Effector memory CD4-positive, alpha-beta T cell (primary cell): ENCODE measurements at regions not wholly inside any gene's neighbourhood (a gene's known extent, or its start where the extent isn't known, plus 50 kb on each side); places are given as distances from the start of the nearest gene placed in this dataset.

ENCODE experiments used
- DNase-seq, 3 donors: peaks; one replicate each; pipeline ENCODE4 v3.0.0-alpha.2; 2020
- H3K27ac ChIP-seq: 2 replicates; pipeline ENCODE4 v1.7.0; 2013; ENCODE audit warnings: mild to moderate bottlenecking, low read length, moderate library complexity; ENCODE audit not compliant: insufficient read depth, poor library complexity, severe bottlenecking
- H3K27me3 ChIP-seq: replicated peaks from 2 replicates; pipeline ENCODE4 v1.7.0; 2013; ENCODE audit warnings: mild to moderate bottlenecking, low read length; ENCODE audit not compliant: insufficient read depth, control insufficient read depth, poor library complexity, severe bottlenecking
- H3K36me3 ChIP-seq: 2 replicates; pipeline ENCODE4 v1.7.0; 2013; ENCODE audit warnings: mild to moderate bottlenecking, low read length, moderate library complexity; ENCODE audit not compliant: control insufficient read depth, insufficient read depth
- H3K4me1 ChIP-seq: 2 replicates; pipeline ENCODE4 v1.7.0; 2013; ENCODE audit warnings: low read length, mild to moderate bottlenecking; ENCODE audit not compliant: control insufficient read depth, insufficient read depth, poor library complexity, severe bottlenecking
- H3K4me3 ChIP-seq: 2 replicates; pipeline ENCODE4 v1.7.0; 2013; ENCODE audit warnings: low read length, low read depth, mild to moderate bottlenecking; ENCODE audit not compliant: insufficient read depth, poor library complexity, severe bottlenecking
- H3K9me3 ChIP-seq: 2 replicates; pipeline ENCODE4 v1.7.0; 2013; ENCODE audit warnings: mild to moderate bottlenecking, low read length, moderate library complexity; ENCODE audit not compliant: control insufficient read depth

GRCh38 chr9:99594056-99594780 lies 227.5 kb upstream of the NR4A3 start:
- Histone ChIP-seq H3K4me1 (no peaks in the 10 kb centered on the region), H3K36me3 (no peaks in the 10 kb centered on the region), H3K9me3 (no peaks in the 10 kb centered on the region), H3K4me3 (no peak overlapping the region), H3K27ac (no peak overlapping the region), H3K27me3 (no peaks in the 10 kb centered on the region)
- DNase-seq, result no peak

GRCh38 chr9:99595796-99596195 lies 225.9 kb upstream of the NR4A3 start:
- Histone ChIP-seq H3K4me1 (no peaks in the 10 kb centered on the region), H3K4me3 (no peak overlapping the region), H3K27me3 (no peaks in the 10 kb centered on the region), H3K27ac (no peak overlapping the region), H3K36me3 (no peaks in the 10 kb centered on the region), H3K9me3 (no peaks in the 10 kb centered on the region)
- no peak for DNase-seq

GRCh38 chr9:99601571-99602111 lies 220.0 kb upstream of the NR4A3 start:
- DNase-seq, result no peak
- no peaks in the 10 kb centered on the region for H3K27me3 ChIP-seq
- H3K27ac ChIP-seq, result no peak overlapping the region
- H3K4me3 ChIP-seq, result no peak overlapping the region
- no peaks in the 10 kb centered on the region for H3K4me1 ChIP-seq
- H3K9me3 ChIP-seq, result no peaks in the 10 kb centered on the region
- H3K36me3 ChIP-seq, result no peaks in the 10 kb centered on the region

DNA sequence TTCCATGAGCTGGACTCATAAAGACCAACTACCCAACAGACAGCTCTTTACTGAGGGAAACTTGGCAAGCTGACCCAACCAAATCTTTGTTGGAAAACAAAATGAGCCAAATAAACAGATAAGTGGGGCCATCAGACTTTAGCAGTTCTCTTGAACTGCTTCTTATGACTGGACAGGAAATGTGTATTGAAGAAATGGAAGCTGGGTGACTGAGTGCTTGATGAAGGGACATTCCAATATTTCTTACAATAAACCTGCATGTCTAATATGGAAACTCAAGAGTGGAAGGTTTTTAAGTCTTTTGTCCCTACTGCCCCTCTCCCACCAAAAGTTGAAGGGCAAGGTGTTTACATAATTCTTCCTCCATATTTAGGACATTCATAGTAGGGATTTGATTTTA lies 218.8 kb upstream of the NR4A3 start:
- H3K9me3 ChIP-seq, result no peaks in the 10 kb centered on the region
- no peak for DNase-seq
- H3K27me3 ChIP-seq, result no peaks in the 10 kb centered on the region
- no peak overlapping the region for H3K4me3 ChIP-seq
- H3K36me3 ChIP-seq, result no peaks in the 10 kb centered on the region
- H3K27ac ChIP-seq, result no peak overlapping the region
- H3K4me1 ChIP-seq, result no peaks in the 10 kb centered on the region

DNA sequence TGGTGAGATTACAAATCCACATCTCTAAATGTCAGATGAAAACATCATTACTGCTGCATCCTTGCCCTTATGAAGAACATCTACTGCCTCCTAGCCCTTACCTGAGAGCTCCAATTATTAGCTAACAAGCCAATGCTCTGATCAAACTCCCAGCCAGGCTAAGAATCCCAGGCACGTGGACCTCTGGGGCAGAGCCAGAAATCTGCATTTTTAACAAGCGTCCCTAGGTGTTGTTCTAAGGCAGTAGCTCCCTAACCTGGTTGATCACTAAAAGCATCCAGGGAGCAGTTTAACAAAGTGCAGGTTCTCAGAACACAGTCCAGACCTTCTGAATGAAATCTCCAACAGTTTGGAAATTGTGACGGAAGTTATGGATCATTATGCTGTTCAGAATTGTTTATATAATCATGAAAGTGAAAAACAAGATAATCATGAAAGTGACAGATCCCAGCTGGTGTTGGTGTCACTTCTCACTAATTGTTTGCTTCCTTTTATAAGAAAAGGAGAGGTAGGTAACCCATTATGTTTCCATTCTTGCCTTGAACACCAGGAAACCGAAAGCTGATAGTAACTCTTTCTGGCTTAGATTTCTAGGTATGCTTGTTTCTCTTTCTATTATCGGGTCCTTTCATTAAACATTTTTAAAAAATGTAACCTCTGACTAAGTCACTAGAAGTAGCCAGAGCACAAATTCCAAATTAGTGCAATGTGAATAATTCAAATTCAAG lies 216.5 kb upstream of the NR4A3 start:
- Histone ChIP-seq H3K4me1 (no peaks in the 10 kb centered on the region), H3K4me3 (no peak overlapping the region), H3K9me3 (no peaks in the 10 kb centered on the region), H3K36me3 (no peaks in the 10 kb centered on the region), H3K27ac (no peak overlapping the region), H3K27me3 (no peaks in the 10 kb centered on the region)
- no peak for DNase-seq

- no peaks in the 10 kb centered on the region for H3K36me3 ChIP-seq
- no peak overlapping the region for H3K27ac ChIP-seq
- no peaks in the 10 kb centered on the region for H3K9me3 ChIP-seq
- no peak overlapping the region for H3K4me3 ChIP-seq
- no peak for DNase-seq
- no peaks in the 10 kb centered on the region for H3K27me3 ChIP-seq
- H3K4me1 ChIP-seq, result no peaks in the 10 kb centered on the region
Measured at GRCh38 chr9:99606296-99606695, 215.4 kb upstream of the NR4A3 start.

- no peaks in the 10 kb centered on the region for H3K4me1 ChIP-seq
- H3K27me3 ChIP-seq, result no peaks in the 10 kb centered on the region
- H3K9me3 ChIP-seq, result no peaks in the 10 kb centered on the region
- H3K4me3 ChIP-seq, result no peak overlapping the region
- no peak for DNase-seq
- no peaks in the 10 kb centered on the region for H3K36me3 ChIP-seq
- H3K27ac ChIP-seq, result no peak overlapping the region
Measured at GRCh38 chr9:99606957-99607356, 214.7 kb upstream of the NR4A3 start.

DNA sequence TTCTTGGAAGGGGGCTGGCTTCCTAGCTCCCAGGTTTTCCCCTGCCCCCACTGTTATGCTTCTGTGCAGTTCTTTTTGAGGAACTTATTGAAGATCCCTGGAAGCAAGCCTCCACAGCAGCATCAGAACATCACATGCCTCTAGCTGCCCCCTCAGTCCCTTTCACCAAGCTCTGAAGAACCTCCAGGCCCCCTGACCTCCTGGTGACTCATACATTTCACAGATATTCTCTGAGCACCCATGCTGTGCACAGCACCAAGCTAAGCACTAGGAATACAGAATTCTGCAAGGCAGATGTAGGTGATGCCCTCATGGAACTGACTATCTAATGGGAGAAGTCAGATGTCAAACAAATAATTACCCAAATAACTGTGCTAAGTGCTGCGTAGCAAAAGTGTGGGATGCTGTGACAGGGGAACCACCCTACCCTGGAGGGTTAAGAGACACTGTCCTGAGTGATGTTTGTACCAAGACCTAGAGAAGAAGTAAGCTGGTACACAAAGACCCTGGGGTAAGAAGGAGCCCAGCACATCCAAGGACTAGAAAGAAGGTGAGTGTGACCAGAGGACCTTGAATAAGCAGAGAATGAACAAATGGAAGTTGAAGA lies 213.7 kb upstream of the NR4A3 start:
- no peak for DNase-seq
- H3K27me3 ChIP-seq, result no peaks in the 10 kb centered on the region
- H3K4me3 ChIP-seq, result no peak overlapping the region
- no peaks in the 10 kb centered on the region for H3K9me3 ChIP-seq
- H3K27ac ChIP-seq, result no peak overlapping the region
- H3K4me1 ChIP-seq, result no peaks in the 10 kb centered on the region
- no peaks in the 10 kb centered on the region for H3K36me3 ChIP-seq

GRCh38 chr9:99614341-99614740 lies 207.3 kb upstream of the NR4A3 start:
- H3K36me3 ChIP-seq, result no peaks in the 10 kb centered on the region
- DNase-seq, result no peak
- no peaks in the 10 kb centered on the region for H3K9me3 ChIP-seq
- no peaks in the 10 kb centered on the region for H3K4me1 ChIP-seq
- H3K27ac ChIP-seq, result no peak overlapping the region
- no peaks in the 10 kb centered on the region for H3K27me3 ChIP-seq
- no peak overlapping the region for H3K4me3 ChIP-seq

DNA sequence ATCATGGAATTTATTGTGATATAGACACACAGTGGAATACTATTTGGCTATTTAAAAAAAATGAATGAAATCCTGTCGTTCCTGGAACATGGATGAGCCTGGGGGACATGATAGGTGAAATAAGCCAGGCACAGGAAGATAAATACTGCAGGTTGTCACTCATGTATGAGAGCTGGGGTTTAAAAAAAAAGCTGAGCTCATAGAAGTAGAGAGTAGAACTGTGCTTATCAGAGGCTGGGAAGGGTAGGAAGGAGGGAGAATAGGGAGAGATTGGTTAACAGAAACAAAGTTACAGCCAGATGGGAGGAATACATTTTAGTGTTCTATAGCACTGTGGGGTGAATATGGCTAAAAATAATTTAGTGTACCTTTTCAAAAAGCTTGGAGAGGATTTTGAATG lies 200.6 kb upstream of the NR4A3 start:
- no peaks in the 10 kb centered on the region for H3K9me3 ChIP-seq
- no peak overlapping the region for H3K4me3 ChIP-seq
- no peaks in the 10 kb centered on the region for H3K27me3 ChIP-seq
- H3K27ac ChIP-seq, result no peak overlapping the region
- DNase-seq, result no peak
- H3K4me1 ChIP-seq, result no peaks in the 10 kb centered on the region
- no peaks in the 10 kb centered on the region for H3K36me3 ChIP-seq
